GM21367 (cell line): ENCODE measurements at regions not wholly inside any gene's neighbourhood (a gene's known extent, or its start where the extent isn't known, plus 50 kb on each side); places are given as distances from the start of the nearest gene placed in this dataset.

ENCODE experiments used
- ATAC-seq: cut with Tn5 transposase; IDR thresholded peaks from one replicate; pipeline ENCODE4 v1.9.1; 2021; ENCODE audit not compliant: unreplicated experiment

DNA sequence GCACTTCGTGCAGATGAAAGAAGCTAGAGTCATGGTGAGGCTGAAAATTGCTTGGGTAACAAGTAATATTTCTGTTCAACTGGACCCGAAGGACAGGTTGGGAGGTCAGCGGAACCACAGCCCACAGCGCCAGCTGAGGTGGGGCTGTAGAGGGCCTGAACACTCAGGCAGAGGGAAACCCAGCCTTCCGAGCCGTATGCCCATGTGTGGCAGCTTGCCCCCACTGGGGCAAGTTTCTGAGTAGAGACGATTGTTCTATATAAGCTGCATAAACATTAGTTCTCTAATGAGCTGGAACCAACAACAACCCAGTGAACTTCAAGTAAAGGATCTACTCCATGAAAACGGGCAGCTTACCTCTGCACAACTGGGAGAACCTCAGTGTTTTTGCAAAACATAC, 58.4 kb upstream of the TNS3 start:
- no peak for ATAC-seq

DNA sequence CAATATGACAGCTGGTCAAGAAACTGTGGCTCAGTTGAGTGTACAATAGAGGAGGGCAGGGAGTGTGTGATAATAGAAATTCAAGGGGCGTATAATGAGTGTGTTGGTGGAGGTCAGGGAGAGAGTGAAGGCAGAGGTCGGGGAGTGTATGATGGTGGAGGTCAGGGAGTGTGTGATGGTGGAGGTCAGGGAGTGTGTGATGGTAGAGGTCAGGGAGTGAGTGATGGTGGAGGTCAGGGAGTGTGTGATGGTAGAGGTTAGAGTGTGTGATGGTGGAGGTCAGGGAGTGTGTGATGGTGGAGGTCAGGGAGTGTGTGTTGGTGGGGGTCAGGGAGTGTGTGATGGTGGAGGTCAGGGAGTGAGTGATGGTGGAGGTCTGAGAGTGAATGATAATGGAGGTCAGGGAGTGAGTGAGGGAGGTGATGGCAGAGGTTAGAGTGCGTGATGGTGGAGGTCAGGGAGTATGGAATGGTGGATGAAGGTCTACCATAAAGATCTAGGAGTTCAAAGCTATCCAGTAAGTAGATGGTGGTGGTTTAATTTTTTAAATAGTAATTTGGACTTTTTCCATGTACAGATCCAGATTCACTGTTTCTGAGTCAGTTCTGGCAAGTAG, 57.7 kb upstream of the TNS3 start:
- ATAC-seq = no peak

DNA sequence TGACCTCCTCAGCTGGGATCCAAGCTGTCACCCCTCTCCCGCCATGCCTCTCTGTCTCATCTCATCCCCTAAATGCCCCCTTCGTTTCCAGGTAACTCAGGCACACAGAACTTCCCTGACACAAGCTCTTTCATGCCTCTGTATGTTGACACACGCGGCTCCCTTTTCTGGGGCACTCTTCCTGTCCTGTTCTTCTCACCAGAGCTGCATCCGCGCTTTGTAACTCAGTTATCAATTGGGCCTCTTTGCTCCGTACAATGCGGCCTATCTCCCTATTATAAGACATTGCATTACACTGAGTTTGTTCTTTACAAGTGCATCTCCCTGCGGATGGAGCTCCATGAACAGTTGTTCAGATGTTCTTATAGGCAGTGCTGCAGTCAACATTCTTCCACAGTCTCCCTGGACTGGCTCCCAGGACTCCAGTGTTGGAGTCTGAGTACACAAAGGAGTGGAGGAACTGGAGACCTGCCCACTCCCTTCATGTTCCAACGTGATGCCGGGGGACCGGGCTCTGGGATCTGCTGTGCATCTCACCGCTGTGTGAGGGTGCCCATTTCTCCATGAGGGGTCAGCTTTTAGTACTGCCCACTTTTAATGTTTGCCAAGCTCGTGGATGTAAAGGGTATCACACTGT, 56.9 kb upstream of the TNS3 start:
- no peak for ATAC-seq

DNA sequence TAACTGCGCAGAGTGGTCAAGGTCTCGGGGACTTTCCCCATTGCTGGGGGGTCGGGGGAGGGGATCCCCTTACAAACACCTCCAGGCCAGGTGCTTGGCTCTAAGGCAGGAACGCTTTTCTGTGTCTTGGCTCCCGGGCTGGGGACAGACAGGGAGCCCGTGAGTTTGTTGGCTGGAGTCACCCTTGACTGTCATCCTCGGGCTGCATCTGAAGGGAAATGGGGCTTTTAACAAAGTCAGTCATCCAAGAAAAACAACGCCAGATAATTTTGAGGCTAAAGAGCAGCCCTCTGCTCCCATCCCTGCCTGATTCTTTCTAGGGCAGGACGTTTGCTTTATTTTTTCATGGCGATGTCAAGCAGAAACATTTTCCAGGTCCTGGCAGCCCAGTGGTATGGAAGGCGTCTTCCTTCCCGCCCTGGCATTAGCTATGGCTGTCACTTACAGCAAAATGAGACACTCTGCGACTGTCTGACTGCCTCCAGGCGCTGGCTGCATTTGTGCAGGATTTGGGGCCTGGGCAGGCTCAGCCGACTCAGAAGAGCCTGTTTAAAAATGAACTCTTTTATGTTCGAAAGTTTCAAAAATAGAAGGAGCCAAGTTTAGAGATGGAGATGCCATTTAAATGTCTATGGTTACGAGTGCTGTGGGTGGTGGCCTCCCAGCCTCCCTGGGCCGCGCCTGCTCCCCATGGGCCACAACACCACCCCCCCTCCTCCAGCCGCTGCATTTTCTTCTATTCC, 54.7 kb upstream of the TNS3 start:
- no peak for ATAC-seq

DNA sequence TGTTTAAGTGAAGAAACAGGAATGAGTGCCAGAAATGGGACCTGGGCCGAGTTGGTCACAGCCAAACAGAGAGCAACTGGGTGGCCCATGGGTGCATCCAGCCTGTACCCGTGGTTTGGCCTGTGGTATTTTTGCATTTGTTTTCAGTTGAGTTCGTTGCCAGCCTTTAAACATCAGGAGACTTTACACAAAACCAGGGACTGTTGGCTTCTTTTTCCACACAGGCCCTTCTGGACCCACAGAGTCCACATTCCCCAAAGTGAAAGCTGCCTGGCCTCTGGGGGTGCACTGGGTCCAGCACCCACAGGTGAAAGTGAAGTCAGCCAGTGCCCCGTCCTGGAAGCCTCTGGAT, 54.1 kb upstream of the TNS3 start:
- no peak for ATAC-seq

DNA sequence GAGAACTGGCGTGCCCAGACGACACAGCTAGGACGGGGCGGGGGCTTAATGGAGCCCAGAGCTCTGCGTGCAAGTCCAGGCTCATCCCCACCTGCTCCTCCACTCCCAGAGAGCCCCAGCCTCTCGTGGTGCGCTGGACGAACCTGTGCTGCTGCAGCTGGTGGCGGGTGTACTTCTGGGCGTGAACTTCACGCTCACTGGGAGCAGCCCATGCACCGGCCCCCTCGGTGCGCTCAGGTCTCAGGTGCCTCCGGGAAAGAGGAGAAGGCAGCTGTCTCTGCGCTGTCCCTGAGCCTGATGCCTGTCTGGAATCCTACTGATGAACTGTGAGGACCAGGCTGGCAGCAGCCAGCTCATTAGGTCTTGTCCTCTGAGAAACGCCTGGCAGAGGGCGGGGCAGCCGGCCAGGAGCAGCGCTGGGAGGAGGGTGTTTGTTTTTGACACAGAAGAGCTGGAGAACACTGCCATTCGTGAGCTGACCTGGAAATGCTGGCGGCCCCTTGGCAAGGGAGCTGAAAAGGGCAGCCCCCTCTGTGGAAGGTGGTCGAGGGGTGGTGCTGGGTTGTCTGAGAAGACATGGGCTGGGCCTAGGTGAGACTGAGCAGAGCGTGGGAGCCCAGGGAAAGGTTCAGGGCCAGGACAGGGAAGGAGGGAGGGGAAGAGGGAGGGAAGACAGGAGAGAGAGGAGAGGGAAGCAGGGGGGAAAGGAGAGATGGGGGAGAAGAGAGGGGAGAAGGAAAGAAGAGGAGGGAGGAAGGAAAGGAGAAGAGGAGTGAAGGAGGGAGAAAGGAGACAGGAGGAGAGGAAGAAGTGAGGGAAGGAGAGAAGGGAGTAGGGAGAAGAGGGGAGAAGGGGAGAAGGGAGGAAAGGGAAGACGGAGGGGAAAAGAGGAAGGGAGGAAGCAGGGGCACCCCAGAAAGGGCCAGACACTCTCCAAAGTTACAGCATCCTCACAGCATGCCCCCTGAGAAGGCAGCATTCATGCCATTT, 53.5 kb upstream of the TNS3 start:
- ATAC-seq = no peak

DNA sequence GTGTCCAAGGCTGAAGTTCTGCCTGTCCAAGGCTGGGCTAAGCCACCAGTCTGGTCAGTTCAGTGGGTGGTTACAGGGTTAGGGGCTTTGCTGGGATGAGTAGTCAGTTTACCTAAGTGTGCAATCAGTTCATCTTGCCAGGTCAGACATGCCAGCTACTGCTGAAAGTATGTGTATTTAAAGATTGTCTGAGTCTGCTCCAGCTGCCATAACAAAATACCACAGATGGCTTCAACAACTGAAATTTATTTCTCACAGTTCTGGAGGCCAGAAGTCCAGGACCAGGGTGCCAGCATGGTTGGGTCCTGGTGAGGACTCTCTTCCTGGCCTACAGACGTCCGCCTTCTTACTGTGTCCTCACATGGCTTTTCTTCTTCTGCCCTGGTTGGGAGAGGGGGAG, 52.4 kb upstream of the TNS3 start:
- no peak for ATAC-seq

DNA sequence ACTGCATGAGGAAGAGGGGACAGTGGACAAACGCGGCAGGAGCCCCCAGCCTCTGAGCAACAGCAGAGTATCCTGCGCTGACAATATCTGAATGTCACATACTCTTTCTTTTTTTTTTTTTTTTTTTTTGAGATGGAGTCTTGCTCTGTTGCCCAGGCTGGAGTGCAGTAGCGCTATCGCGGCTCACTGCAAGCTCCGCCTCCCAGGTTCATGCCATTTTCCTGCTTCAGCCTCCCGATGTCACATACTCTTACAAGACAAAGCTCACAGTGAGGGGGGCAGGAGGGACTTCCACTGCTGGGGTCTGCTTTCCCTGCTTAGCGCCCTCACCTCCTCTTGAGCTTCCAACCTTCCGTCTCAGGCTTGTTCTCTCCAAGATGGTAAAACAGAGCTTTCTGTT, 51.2 kb upstream of the TNS3 start:
- ATAC-seq = no peak
